GM12878 (cell line): ENCODE measurements at regions not wholly inside any gene's neighbourhood (a gene's known extent, or its start where the extent isn't known, plus 50 kb on each side); places are given as distances from the start of the nearest gene placed in this dataset.

Experiments used
- ATAC-seq: fragments of 200-7000 bp; cut with Tn5 transposase; 3 replicates; pipeline ENCODE4 v1.9.1; 2020; ENCODE audit warnings: mild to moderate bottlenecking, moderate library complexity
- BruUV-seq: library from RNA; stranded (reverse); fragments of 400-500 nt; replicated peaks from 2 replicates; lab custom pipeline; 2021; lab: Mats Ljungman, UMichigan
- CTCF ChIA-PET: fragments of 300-600 bp; sonication (Branson Sonifier 250); formaldehyde crosslinking; extraction: SDS; loops from one replicate; lab custom pipeline; 2021; ENCODE audit warnings: inconsistent platforms; lab: Yijun Ruan, JAX
- POLR2A ChIA-PET: fragments of 350-600 bp; formaldehyde crosslinking; extraction: SDS; loops from one replicate; lab custom pipeline; 2021; ENCODE audit warnings: inconsistent platforms; lab: Charles Lee
- RAD21 ChIA-PET: fragments of 300-600 bp; sonication (Branson Sonifier 250); formaldehyde crosslinking; loops from one replicate; lab custom pipeline; 2023; ENCODE audit warnings: antibody characterized with exemption; ENCODE audit not compliant: unreplicated experiment; lab: Charles Lee
- SMC1A ChIA-PET: fragments of 300-600 bp; sonication (Branson Sonifier 250); formaldehyde crosslinking; loops from one replicate; lab custom pipeline; 2023; ENCODE audit not compliant: unreplicated experiment, uncharacterized antibody; lab: Charles Lee
- DNase-seq: peaks from one replicate; pipeline ENCODE4 v3.0.0-alpha.2; 2011; ENCODE audit warnings: low read depth, low spot score
- FAIRE-seq: peaks from 3 replicates; lab custom pipeline; 2011; peaks lifted over from hg19 to GRCh38; lab: Jason Lieb, UNC
- H2AFZ ChIP-seq: 2 replicates; pipeline ENCODE4 v1.6.0; 2011; ENCODE audit warnings: low read depth, low read length, control low read depth; ENCODE audit not compliant: control insufficient read depth
- H3K27ac ChIP-seq: 2 replicates; pipeline ENCODE4 v1.5.1; 2011; ENCODE audit warnings: control low read depth; ENCODE audit not compliant: control insufficient read depth, insufficient read depth
- H3K27me3 ChIP-seq, 2 experiments: replicated peaks in 1 of 2; 2 replicates each; pipeline versions ENCODE4 v1.6.0 to v1.6.1; 2011; ENCODE audit warnings: low read length in 1 of 2; ENCODE audit not compliant: control insufficient read depth in 2 of 2, insufficient read depth in 2 of 2
- H3K36me3 ChIP-seq, 2 experiments: 2 replicates each; pipeline ENCODE4 v1.5.1; 2011; ENCODE audit warnings: low read length in 1 of 2; ENCODE audit not compliant: control insufficient read depth in 2 of 2, insufficient read depth in 2 of 2
- H3K4me1 ChIP-seq: 2 replicates; pipeline ENCODE4 v1.6.1; 2011; ENCODE audit warnings: mild to moderate bottlenecking, low read length, moderate library complexity, mixed read lengths; ENCODE audit not compliant: control insufficient read depth, insufficient read depth
- H3K4me2 ChIP-seq: 2 replicates; pipeline ENCODE4 v1.6.0; 2011; ENCODE audit warnings: control low read depth; ENCODE audit not compliant: control insufficient read depth, insufficient read depth
- H3K4me3 ChIP-seq: fragments of 200-600 bp; sonication (generic); 2 replicates; pipeline ENCODE4 v1.5.1; 2016
- H3K79me2 ChIP-seq: 2 replicates; pipeline ENCODE4 v1.6.0; 2011; ENCODE audit warnings: low read length; ENCODE audit not compliant: control insufficient read depth, insufficient read depth
- H3K9ac ChIP-seq: 2 replicates; pipeline ENCODE4 v1.8.0; 2011; ENCODE audit warnings: low read length, control low read depth, mixed read lengths; ENCODE audit not compliant: control insufficient read depth, insufficient read depth
- H3K9me3 ChIP-seq: replicated peaks from 3 replicates; pipeline ENCODE4 v1.5.1; 2011; ENCODE audit warnings: mild to moderate bottlenecking, low read length; ENCODE audit not compliant: control insufficient read depth, insufficient read depth
- H4K20me1 ChIP-seq: 2 replicates; pipeline ENCODE4 v1.6.0; 2011; ENCODE audit not compliant: control insufficient read depth, insufficient read depth
- BMI1 ChIP-seq: fragments of 450-650 bp; IDR thresholded peaks from 2 replicates; pipeline ENCODE4 v1.6.1; 2016; ENCODE audit warnings: mild to moderate bottlenecking, moderate library complexity, borderline replicate concordance
- BRCA1 ChIP-seq: IDR thresholded peaks from 2 replicates; pipeline ENCODE4 v1.6.1; 2011; ENCODE audit warnings: low read depth, low read length, improper control_type of control experiment
- CBX5 ChIP-seq: sonication (generic); IDR thresholded peaks from 2 replicates; pipeline ENCODE4 v1.6.1; 2016; ENCODE audit warnings: low read depth, moderate library complexity, mild to moderate bottlenecking, inconsistent platforms
- ZNF687 ChIP-seq: fragments of 450-650 bp; IDR thresholded peaks from 2 replicates; pipeline ENCODE4 v1.6.1; 2017; ENCODE audit warnings: mild to moderate bottlenecking, moderate library complexity
- WGBS: methylation state at CpG from one replicate; pipeline ENCODE4 v1.1.6; 2016; ENCODE audit warnings: low lambda C conversion rate; ENCODE audit not compliant: insufficient replicate concordance, insufficient coverage; ENCODE audit errors: missing lambda C conversion rate; 5-methylcytosine and 5-hydroxymethylcytosine counted together
- in situ Hi-C: fragments of 300-500 bp; cut with MboI; formaldehyde crosslinking; loops from 9 replicates; pipeline ENCODE4 v1.14.3; 2018; ENCODE audit warnings: mixed read lengths
- intact Hi-C: fragments of 100-400 bp; cut with micrococcal nuclease; formaldehyde crosslinking; loops from one replicate; pipeline ENCODE4 v1.14.2; 2022; ENCODE audit not compliant: unreplicated experiment
- TF ChIP-seq, protein P1 (sequence below): IDR thresholded peaks from 2 replicates; pipeline ENCODE4 v1.6.1; 2012; ENCODE audit warnings: mild to moderate bottlenecking, low read depth, low read length

- no peak for FAIRE-seq
- peaks cover 0 to 2% of the 10 kb centered on the region in 2 experiments; a peak in 1 of 4 replicates for H3K27me3 ChIP-seq
- ChIA-PET POLR2A (no interaction called here), CTCF (no interaction called here), RAD21 (no interaction called here), SMC1A (no interaction called here)
- H4K20me1 ChIP-seq: no peaks in the 10 kb centered on the region
- H3K4me2 ChIP-seq: no peak overlapping the region
- H2AFZ ChIP-seq: no peak overlapping the region
- TF ChIP-seq BRCA1 (no peak), CBX5 (no peak), BMI1 (no peak), ZNF687 (no peak)
- TF ChIP-seq, protein P1, sequence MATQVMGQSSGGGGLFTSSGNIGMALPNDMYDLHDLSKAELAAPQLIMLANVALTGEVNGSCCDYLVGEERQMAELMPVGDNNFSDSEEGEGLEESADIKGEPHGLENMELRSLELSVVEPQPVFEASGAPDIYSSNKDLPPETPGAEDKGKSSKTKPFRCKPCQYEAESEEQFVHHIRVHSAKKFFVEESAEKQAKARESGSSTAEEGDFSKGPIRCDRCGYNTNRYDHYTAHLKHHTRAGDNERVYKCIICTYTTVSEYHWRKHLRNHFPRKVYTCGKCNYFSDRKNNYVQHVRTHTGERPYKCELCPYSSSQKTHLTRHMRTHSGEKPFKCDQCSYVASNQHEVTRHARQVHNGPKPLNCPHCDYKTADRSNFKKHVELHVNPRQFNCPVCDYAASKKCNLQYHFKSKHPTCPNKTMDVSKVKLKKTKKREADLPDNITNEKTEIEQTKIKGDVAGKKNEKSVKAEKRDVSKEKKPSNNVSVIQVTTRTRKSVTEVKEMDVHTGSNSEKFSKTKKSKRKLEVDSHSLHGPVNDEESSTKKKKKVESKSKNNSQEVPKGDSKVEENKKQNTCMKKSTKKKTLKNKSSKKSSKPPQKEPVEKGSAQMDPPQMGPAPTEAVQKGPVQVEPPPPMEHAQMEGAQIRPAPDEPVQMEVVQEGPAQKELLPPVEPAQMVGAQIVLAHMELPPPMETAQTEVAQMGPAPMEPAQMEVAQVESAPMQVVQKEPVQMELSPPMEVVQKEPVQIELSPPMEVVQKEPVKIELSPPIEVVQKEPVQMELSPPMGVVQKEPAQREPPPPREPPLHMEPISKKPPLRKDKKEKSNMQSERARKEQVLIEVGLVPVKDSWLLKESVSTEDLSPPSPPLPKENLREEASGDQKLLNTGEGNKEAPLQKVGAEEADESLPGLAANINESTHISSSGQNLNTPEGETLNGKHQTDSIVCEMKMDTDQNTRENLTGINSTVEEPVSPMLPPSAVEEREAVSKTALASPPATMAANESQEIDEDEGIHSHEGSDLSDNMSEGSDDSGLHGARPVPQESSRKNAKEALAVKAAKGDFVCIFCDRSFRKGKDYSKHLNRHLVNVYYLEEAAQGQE: peak; percentile 89
- no peaks in the 10 kb centered on the region for H3K9me3 ChIP-seq
- no peak for ATAC-seq
- no peaks in the 10 kb centered on the region for H3K36me3 ChIP-seq
- no peak overlapping the region for H3K27ac ChIP-seq
- H3K4me3 ChIP-seq: no peak overlapping the region
- in situ Hi-C loops (no loop called here), intact Hi-C loops (no loop called here)
- H3K4me1 ChIP-seq: no peaks in the 10 kb centered on the region; the same call in 1 of the 2 replicates
- 33% methylated on average over 23 of the region's 24 CpGs for WGBS
- BruUV-seq: no TSS peak
- no peak overlapping the region for H3K9ac ChIP-seq
- no peaks in the 10 kb centered on the region for H3K79me2 ChIP-seq
- no peak for DNase-seq
These were observed 251.2 kb downstream of the ENGASE start for GRCh38 chr17:79325709-79326430.
